HL-60 (cell line): ENCODE measurements at regions not wholly inside any gene's neighbourhood (a gene's known extent, or its start where the extent isn't known, plus 50 kb on each side); places are given as distances from the start of the nearest gene placed in this dataset.

Experiments
- DNase-seq, 2 experiments: peaks; one replicate each; pipeline ENCODE4 v3.0.0-alpha.2; 2010 to 2020; ENCODE audit warnings: low read depth in 1 of 2, low spot score in 1 of 2
- H3K27ac ChIP-seq: fragments of 250-450 bp; sonication (Bioruptor Pico); replicated peaks from 2 replicates; pipeline ENCODE4 v1.5.1; 2020; ENCODE audit warnings: mild to moderate bottlenecking, moderate library complexity
- H3K27me3 ChIP-seq: fragments of 250-450 bp; sonication (Bioruptor Pico); 2 replicates; pipeline ENCODE4 v1.5.1; 2021; ENCODE audit warnings: mild to moderate bottlenecking, moderate library complexity; ENCODE audit not compliant: insufficient read depth, poor library complexity, severe bottlenecking
- H3K4me3 ChIP-seq: replicated peaks from 2 replicates; pipeline ENCODE4 v1.5.1; 2011; ENCODE audit warnings: mild to moderate bottlenecking, control low read depth, low read length; ENCODE audit not compliant: insufficient read depth
- CTCF ChIP-seq: IDR thresholded peaks from one replicate; pipeline ENCODE4 v1.5.1; 2011; ENCODE audit warnings: low read length, control low read depth, inconsistent platforms; ENCODE audit not compliant: insufficient read depth
- GABPA ChIP-seq: IDR thresholded peaks from 2 replicates; pipeline ENCODE4 v1.6.1; 2012; ENCODE audit warnings: low read depth
- POLR2AphosphoS5 ChIP-seq: IDR thresholded peaks from 2 replicates; pipeline ENCODE4 v1.6.1; 2012; ENCODE audit warnings: low read depth
- SPI1 ChIP-seq: IDR thresholded peaks from 2 replicates; pipeline ENCODE4 v1.6.1; 2012; ENCODE audit warnings: low read depth, mild to moderate bottlenecking, borderline replicate concordance
- TF ChIP-seq, protein P1 (sequence below): IDR thresholded peaks from 2 replicates; pipeline ENCODE4 v1.6.1; 2012; ENCODE audit warnings: low read depth; ENCODE audit not compliant: insufficient replicate concordance

- Histone ChIP-seq H3K27me3 (no peaks in the 10 kb centered on the region), H3K4me3 (no peak overlapping the region), H3K27ac (no peak overlapping the region)
- no peak for DNase-seq
- TF ChIP-seq, protein P1, sequence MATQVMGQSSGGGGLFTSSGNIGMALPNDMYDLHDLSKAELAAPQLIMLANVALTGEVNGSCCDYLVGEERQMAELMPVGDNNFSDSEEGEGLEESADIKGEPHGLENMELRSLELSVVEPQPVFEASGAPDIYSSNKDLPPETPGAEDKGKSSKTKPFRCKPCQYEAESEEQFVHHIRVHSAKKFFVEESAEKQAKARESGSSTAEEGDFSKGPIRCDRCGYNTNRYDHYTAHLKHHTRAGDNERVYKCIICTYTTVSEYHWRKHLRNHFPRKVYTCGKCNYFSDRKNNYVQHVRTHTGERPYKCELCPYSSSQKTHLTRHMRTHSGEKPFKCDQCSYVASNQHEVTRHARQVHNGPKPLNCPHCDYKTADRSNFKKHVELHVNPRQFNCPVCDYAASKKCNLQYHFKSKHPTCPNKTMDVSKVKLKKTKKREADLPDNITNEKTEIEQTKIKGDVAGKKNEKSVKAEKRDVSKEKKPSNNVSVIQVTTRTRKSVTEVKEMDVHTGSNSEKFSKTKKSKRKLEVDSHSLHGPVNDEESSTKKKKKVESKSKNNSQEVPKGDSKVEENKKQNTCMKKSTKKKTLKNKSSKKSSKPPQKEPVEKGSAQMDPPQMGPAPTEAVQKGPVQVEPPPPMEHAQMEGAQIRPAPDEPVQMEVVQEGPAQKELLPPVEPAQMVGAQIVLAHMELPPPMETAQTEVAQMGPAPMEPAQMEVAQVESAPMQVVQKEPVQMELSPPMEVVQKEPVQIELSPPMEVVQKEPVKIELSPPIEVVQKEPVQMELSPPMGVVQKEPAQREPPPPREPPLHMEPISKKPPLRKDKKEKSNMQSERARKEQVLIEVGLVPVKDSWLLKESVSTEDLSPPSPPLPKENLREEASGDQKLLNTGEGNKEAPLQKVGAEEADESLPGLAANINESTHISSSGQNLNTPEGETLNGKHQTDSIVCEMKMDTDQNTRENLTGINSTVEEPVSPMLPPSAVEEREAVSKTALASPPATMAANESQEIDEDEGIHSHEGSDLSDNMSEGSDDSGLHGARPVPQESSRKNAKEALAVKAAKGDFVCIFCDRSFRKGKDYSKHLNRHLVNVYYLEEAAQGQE, result no peak
Measured at GRCh38 chr4:8730159-8730558, 137.6 kb downstream of the CPZ start.

DNA sequence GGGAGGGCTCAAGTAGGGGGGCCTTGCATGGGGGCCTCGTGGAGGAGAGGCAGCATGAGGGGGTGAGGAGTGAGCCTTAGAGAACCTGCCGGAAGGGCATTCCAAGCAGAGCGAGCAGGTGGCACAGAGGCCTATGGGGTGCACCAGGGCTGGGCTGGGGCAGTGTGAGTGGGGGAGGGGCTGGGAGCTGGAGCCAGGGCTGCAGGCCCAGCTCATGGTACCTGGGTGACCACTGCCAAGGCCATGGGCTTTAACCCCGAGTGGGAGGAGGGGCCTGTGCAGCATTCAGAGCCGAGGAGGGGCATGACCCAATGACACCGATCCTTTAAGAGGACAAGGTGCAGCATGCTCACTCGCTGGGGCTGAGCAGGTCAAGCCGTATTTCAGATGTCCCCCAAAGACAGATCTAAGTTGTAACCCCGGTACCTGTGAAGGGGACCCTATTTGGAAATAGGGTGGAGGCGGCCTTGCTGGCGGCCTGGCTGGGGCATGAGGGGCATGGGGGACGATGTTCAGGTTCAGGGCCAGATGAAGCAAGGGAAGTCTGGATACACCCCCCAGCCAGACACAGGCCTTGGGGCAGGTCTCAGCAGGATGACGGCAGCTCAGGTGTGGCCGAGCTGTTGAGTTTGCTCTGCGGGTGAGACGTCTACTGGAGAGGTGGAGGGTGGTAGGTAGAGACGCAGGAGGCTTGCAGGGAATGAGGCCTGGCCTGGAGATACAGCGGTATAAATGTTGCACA, 137.0 kb downstream of the CPZ start:
- H3K27me3 ChIP-seq, result no peaks in the 10 kb centered on the region
- TF ChIP-seq, protein P1, result no peak
- no peak for TF ChIP-seq POLR2AphosphoS5
- TF ChIP-seq CTCF, result no peak
- no peak for TF ChIP-seq GABPA
- no peak for TF ChIP-seq SPI1
- H3K27ac ChIP-seq, result no peak overlapping the region
- no peak for DNase-seq
- H3K4me3 ChIP-seq, result no peak overlapping the region

DNA sequence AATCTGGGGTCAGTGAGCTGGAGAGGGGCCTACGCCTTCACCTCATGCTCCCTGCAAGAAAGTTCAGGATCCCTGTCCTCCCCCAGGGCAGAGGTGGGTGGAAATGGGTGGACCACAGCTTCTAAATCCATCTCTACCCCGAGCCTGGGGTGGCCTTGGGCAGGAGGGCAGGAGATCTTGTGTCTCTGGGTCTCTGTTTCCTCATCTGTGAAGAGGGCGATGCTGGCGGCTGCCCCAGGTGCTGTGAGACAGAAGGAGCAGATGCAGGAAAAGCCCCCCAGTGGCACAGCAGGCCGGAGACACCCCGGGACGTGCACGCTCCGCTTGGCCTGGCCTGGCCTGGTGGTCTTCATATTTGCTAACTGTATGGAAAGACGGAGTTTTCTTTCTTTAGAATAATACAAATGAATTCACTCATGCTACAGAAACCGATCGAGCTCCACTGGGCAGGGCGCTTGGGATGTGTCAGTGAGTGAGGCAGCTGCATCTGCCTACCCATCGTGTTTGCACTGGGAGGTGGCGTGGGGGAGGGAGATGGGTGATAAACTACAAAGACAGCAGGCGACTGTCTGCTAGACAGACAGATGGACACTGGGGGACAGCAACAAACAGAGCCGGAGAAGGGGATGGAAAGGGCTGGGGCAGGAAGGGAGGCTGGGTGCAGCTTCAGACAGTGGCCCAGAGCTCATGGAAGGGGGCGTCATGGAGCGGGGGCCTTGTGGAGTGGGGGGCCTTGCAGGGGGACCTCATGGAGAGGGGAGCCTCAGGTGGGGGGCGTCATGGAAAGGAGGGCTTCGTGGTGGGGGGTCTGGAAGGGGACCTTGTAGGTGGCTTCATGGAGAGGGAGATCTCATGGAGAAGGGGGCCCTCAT, 136.2 kb downstream of the CPZ start:
- no peak overlapping the region for H3K27ac ChIP-seq
- H3K27me3 ChIP-seq, result no peaks in the 10 kb centered on the region
- H3K4me3 ChIP-seq, result no peak overlapping the region
- DNase-seq, result no peak
- TF ChIP-seq, protein P1, result no peak
- no peak for TF ChIP-seq CTCF
- no peak for TF ChIP-seq GABPA
- TF ChIP-seq SPI1, result no peak
- no peak for TF ChIP-seq POLR2AphosphoS5
